Transverse colon (tissue), 3 donors: ENCODE measurements at regions not wholly inside any gene's neighbourhood (a gene's known extent, or its start where the extent isn't known, plus 50 kb on each side); places are given as distances from the start of the nearest gene placed in this dataset.

Experiments used
- POLR2A ChIP-seq: fragments of 450-650 bp; IDR thresholded peaks from one replicate; pipeline ENCODE4 v1.6.1; 2016; ENCODE audit warnings: antibody characterized with exemption, mild to moderate bottlenecking, moderate library complexity
- TF ChIP-seq, protein P1 (sequence below), 5 experiments: fragments of 200-600 bp in 3 of 5; fragments of 450-650 bp in 2 of 5; sonication (generic) in 3 of 5; IDR thresholded peaks; 1 replicate in 2 of 5; 2 replicates in 3 of 5; pipeline ENCODE4 v1.5.1; 2016 to 2017; ENCODE audit warnings: antibody characterized with exemption in 5 of 5, inconsistent platforms in 3 of 5, mild to moderate bottlenecking in 2 of 5, moderate library complexity in 1 of 5

DNA sequence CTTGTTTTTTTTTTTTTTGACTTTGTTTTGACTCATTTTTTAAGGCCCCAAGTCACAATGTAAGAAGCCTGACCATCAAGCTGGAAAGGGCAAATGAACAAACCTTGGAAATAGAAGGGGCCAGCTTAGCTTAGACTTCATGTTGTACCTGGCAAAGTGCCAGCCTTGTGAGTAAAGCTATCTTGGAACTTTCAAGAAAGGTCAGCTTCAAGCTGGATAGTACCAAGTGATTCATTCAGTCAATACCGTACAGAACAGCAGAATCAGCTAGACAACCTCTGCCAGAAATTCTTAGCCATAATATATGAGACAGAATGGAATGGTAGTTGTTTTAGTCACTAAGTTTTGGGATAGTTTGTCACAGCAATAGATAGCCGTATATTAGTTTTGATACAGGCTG is 1492.2 kb upstream of the TENM3 start:
- no peak for TF ChIP-seq POLR2A
- TF ChIP-seq, protein P1, sequence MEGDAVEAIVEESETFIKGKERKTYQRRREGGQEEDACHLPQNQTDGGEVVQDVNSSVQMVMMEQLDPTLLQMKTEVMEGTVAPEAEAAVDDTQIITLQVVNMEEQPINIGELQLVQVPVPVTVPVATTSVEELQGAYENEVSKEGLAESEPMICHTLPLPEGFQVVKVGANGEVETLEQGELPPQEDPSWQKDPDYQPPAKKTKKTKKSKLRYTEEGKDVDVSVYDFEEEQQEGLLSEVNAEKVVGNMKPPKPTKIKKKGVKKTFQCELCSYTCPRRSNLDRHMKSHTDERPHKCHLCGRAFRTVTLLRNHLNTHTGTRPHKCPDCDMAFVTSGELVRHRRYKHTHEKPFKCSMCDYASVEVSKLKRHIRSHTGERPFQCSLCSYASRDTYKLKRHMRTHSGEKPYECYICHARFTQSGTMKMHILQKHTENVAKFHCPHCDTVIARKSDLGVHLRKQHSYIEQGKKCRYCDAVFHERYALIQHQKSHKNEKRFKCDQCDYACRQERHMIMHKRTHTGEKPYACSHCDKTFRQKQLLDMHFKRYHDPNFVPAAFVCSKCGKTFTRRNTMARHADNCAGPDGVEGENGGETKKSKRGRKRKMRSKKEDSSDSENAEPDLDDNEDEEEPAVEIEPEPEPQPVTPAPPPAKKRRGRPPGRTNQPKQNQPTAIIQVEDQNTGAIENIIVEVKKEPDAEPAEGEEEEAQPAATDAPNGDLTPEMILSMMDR (IDR thresholded peaks at IDR 0.05) = no peak
